HCT116 (cell line): ENCODE measurements at regions not wholly inside any gene's neighbourhood (a gene's known extent, or its start where the extent isn't known, plus 50 kb on each side); places are given as distances from the start of the nearest gene placed in this dataset.
"Not testable (repeated sequence)": the region's sequence is repeated elsewhere in the genome, so short reads cannot be mapped to it uniquely, and the experiment has no call there.

Experiments used
- ATAC-seq: fragments of 200-7000 bp; cut with Tn5 transposase; 2 replicates; pipeline ENCODE4 v1.9.1; 2020; ENCODE audit warnings: mild to moderate bottlenecking, moderate library complexity
- BruUV-seq: library from RNA; stranded (reverse); fragments of 400-500 nt; replicated peaks from 2 replicates; lab custom pipeline; 2021; lab: Mats Ljungman, UMichigan
- CTCF ChIA-PET: fragments of 300-600 bp; sonication (Branson Sonifier 250); formaldehyde crosslinking; loops from one replicate; lab custom pipeline; 2021; ENCODE audit warnings: antibody characterized with exemption; lab: Charles Lee
- POLR2A ChIA-PET: fragments of 300-600, 350-600 bp; sonication (Branson Sonifier 250); formaldehyde crosslinking; loops from one replicate; lab custom pipeline; 2021; ENCODE audit warnings: antibody characterized with exemption; lab: Charles Lee
- RAD21 ChIA-PET, 2 experiments: fragments of 300-600 bp; sonication (Branson Sonifier 250); formaldehyde crosslinking; loops; one replicate each; lab custom pipeline; 2023; ENCODE audit warnings: low total read pairs in 2 of 2; ENCODE audit not compliant: uncharacterized antibody in 2 of 2, unreplicated experiment in 2 of 2, low non-redundant PET in 1 of 2; lab: Charles Lee
- DNase-seq: peaks from one replicate; pipeline ENCODE4 v3.0.0-alpha.2; 2010; ENCODE audit warnings: low read depth, low spot score
- H2AFZ ChIP-seq: fragments of 200-600 bp; shearing (Covaris generic), sonication (generic); 2 replicates; pipeline ENCODE4 v1.6.1; 2017; ENCODE audit warnings: low read depth, mixed run types, mixed read lengths, antibody characterized with exemption, low read length; ENCODE audit not compliant: poor library complexity, severe bottlenecking
- H3K27ac ChIP-seq: 2 replicates; pipeline ENCODE4 v1.5.1; 2012; ENCODE audit warnings: low read depth, low read length
- H3K27me3 ChIP-seq: fragments of 200-600 bp; sonication (generic); 2 replicates; pipeline ENCODE4 v1.6.1; 2016; ENCODE audit warnings: mixed run types, low read length, mixed read lengths; ENCODE audit not compliant: insufficient read depth
- H3K36me3 ChIP-seq, 2 experiments: fragments of 200-500 bp in 1 of 2; fragments of 200-600 bp in 1 of 2; sonication (Bioruptor generic) in 1 of 2; sonication (generic) in 1 of 2; 2 replicates each; pipeline versions ENCODE4 v1.5.1 to v1.6.1; 2014 to 2016; ENCODE audit warnings: low read length in 2 of 2, inconsistent platforms in 1 of 2, mixed read lengths in 1 of 2, mixed run types in 1 of 2; ENCODE audit not compliant: insufficient read depth in 2 of 2, control insufficient read depth in 1 of 2
- H3K4me1 ChIP-seq, 2 experiments: fragments of 200-600 bp in 1 of 2; sonication (generic) in 1 of 2; 2 replicates each; pipeline versions ENCODE4 v1.5.1 to v1.6.1; 2012 to 2017; ENCODE audit warnings: low read length in 2 of 2, inconsistent platforms in 1 of 2, mild to moderate bottlenecking in 1 of 2, mixed read lengths in 1 of 2, mixed run types in 1 of 2, moderate library complexity in 1 of 2; ENCODE audit not compliant: insufficient read depth in 2 of 2, control insufficient read depth in 1 of 2
- H3K4me2 ChIP-seq: fragments of 200-600 bp; sonication (generic); 2 replicates; pipeline ENCODE4 v1.6.1; 2017; ENCODE audit warnings: mixed run types, low read length, mixed read lengths
- H3K4me3 ChIP-seq, 2 experiments: fragments of 200-600 bp in 1 of 2; sonication (generic) in 1 of 2; replicated peaks in 1 of 2; 2 replicates each; pipeline ENCODE4 v1.5.1; 2011 to 2016; ENCODE audit warnings: low read length in 2 of 2, control low read depth in 1 of 2, low read depth in 1 of 2, mild to moderate bottlenecking in 1 of 2, mixed read lengths in 1 of 2, mixed run types in 1 of 2
- H3K79me2 ChIP-seq: fragments of 200-600 bp; sonication (generic); 2 replicates; pipeline ENCODE4 v1.6.1; 2017; ENCODE audit warnings: mild to moderate bottlenecking, mixed run types, low read length, moderate library complexity, mixed read lengths; ENCODE audit not compliant: insufficient read depth
- H3K9ac ChIP-seq: fragments of 200-600 bp; sonication (generic); 2 replicates; pipeline ENCODE4 v1.6.1; 2016; ENCODE audit warnings: low read length, mixed read lengths
- H3K9me2 ChIP-seq: fragments of 200-600 bp; sonication (generic), shearing (Covaris generic); 2 replicates; pipeline ENCODE4 v1.6.1; 2017; ENCODE audit warnings: mixed run types, mild to moderate bottlenecking, moderate library complexity; ENCODE audit not compliant: insufficient read depth
- H3K9me3 ChIP-seq, 2 experiments: fragments of 200-500 bp in 1 of 2; fragments of 200-600 bp in 1 of 2; sonication (Bioruptor generic) in 1 of 2; sonication (generic) in 1 of 2; 2 replicates each; pipeline ENCODE4 v1.6.1; 2014 to 2017; ENCODE audit warnings: low read length in 2 of 2, mixed read lengths in 2 of 2, inconsistent platforms in 1 of 2, low read depth in 1 of 2, mild to moderate bottlenecking in 1 of 2, mixed run types in 1 of 2, moderate library complexity in 1 of 2; ENCODE audit not compliant: control insufficient read depth in 1 of 2, insufficient read depth in 1 of 2
- H4K20me1 ChIP-seq: fragments of 200-600 bp; sonication (generic), shearing (Covaris generic); 2 replicates; pipeline ENCODE4 v1.6.1; 2017; ENCODE audit warnings: mixed run types, mild to moderate bottlenecking, moderate library complexity; ENCODE audit not compliant: insufficient read depth
- CBX3 ChIP-seq: IDR thresholded peaks from 2 replicates; pipeline ENCODE4 v1.6.1; 2012; ENCODE audit warnings: low read depth
- CEBPB ChIP-seq: IDR thresholded peaks from 2 replicates; pipeline ENCODE4 v1.6.1; 2012; ENCODE audit warnings: low read depth
- ELF1 ChIP-seq: IDR thresholded peaks from 2 replicates; pipeline ENCODE4 v1.6.1; 2012; ENCODE audit warnings: low read depth, borderline replicate concordance
- YY1 ChIP-seq: IDR thresholded peaks from 2 replicates; pipeline ENCODE4 v1.6.1; 2011; ENCODE audit warnings: low read length, low read depth, moderate library complexity, mild to moderate bottlenecking; ENCODE audit not compliant: insufficient replicate concordance; ENCODE audit errors: extremely low read depth
- ZBTB33 ChIP-seq: IDR thresholded peaks from 2 replicates; pipeline ENCODE4 v1.6.1; 2011; ENCODE audit warnings: mild to moderate bottlenecking, low read length, moderate library complexity; ENCODE audit not compliant: insufficient replicate concordance; ENCODE audit errors: extremely low read depth
- intact Hi-C: fragments of 100-400 bp; cut with micrococcal nuclease; formaldehyde crosslinking; loops from 2 replicates; pipeline ENCODE4 v1.10.0; 2022

GRCh38 chr16:87207965-87208364, 109.2 kb downstream of the C16orf95 start:
- CTCF ChIA-PET = no interaction called here
- Histone ChIP-seq H2AFZ (no peak overlapping the region), H4K20me1 (no peaks in the 10 kb centered on the region), H3K4me3 (no peak overlapping the region), H3K27me3 (no peaks in the 10 kb centered on the region), H3K4me1 (peaks cover 0 to 26% of the 10 kb centered on the region in 2 experiments; a peak in 2 of 4 replicates), H3K27ac (no peak overlapping the region), H3K9me2 (no peaks in the 10 kb centered on the region), H3K9ac (no peak overlapping the region), H3K36me3 (no peaks in the 10 kb centered on the region), H3K79me2 (no peaks in the 10 kb centered on the region), H3K9me3 (0 out of 4 replicates have a peak, but pooled peaks cover 0 to 4% of the 10 kb centered on the region in 2 experiments), H3K4me2 (no peak overlapping the region)
- DNase-seq = no peak
- TF ChIP-seq CEBPB (no peak), YY1 (no peak), ELF1 (no peak), CBX3 (no peak), ZBTB33 (no peak)
- POLR2A ChIA-PET = no interaction called here
- no peak for ATAC-seq
- no TSS peak for BruUV-seq
- RAD21 ChIA-PET = no interaction called here
- intact Hi-C loops = no loop called here

- H3K27ac ChIP-seq, H3K9ac ChIP-seq, ATAC-seq, H3K27me3 ChIP-seq, H3K36me3 ChIP-seq, H3K9me2 ChIP-seq, H3K9me3 ChIP-seq, RAD21 ChIA-PET, H3K4me2 ChIP-seq, intact Hi-C loops, POLR2A ChIA-PET, H3K4me3 ChIP-seq, H2AFZ ChIP-seq, CTCF ChIA-PET, H4K20me1 ChIP-seq, DNase-seq, BruUV-seq, H3K79me2 ChIP-seq: not testable (repeated sequence)
- peaks cover 0 to 19% of the 10 kb centered on the region in 2 experiments; a peak in 1 of 4 replicates for H3K4me1 ChIP-seq
These were observed 108.2 kb downstream of the C16orf95 start for GRCh38 chr16:87208968-87209367.
